OCI-LY7 (cell line): ENCODE measurements at regions not wholly inside any gene's neighbourhood (a gene's known extent, or its start where the extent isn't known, plus 50 kb on each side); places are given as distances from the start of the nearest gene placed in this dataset.

Experiments used
- BruUV-seq: library from RNA; stranded (reverse); fragments of 400-500 nt; replicated peaks from 2 replicates; lab custom pipeline; 2021; lab: Mats Ljungman, UMichigan
- CTCF ChIA-PET: fragments of 300-600 bp; sonication (Branson Sonifier 250); formaldehyde crosslinking; loops from one replicate; lab custom pipeline; 2022; ENCODE audit warnings: antibody characterized with exemption; ENCODE audit not compliant: unreplicated experiment; lab: Charles Lee
- POLR2A ChIA-PET: fragments of 300-600 bp; sonication (Branson Sonifier 250); formaldehyde crosslinking; loops from one replicate; lab custom pipeline; 2022; ENCODE audit warnings: antibody characterized with exemption; lab: Charles Lee
- DNase-seq: peaks from one replicate; pipeline ENCODE4 v3.0.0-alpha.2; 2015; ENCODE audit warnings: low spot score
- H2AFZ ChIP-seq: fragments of 200-600 bp; sonication (generic), shearing (Covaris generic); 2 replicates; pipeline ENCODE4 v1.6.1; 2014; ENCODE audit warnings: mild to moderate bottlenecking, antibody characterized with exemption, low read length, moderate library complexity
- H3K27ac ChIP-seq: fragments of 200-600 bp; sonication (generic); 2 replicates; pipeline ENCODE4 v1.5.1; 2014; ENCODE audit warnings: mixed run types, low read depth, mild to moderate bottlenecking, moderate library complexity, low read length, inconsistent platforms; ENCODE audit not compliant: poor library complexity, severe bottlenecking
- H3K36me3 ChIP-seq: fragments of 200-600 bp; sonication (generic); 2 replicates; pipeline ENCODE4 v1.6.1; 2014; ENCODE audit warnings: mild to moderate bottlenecking, antibody characterized with exemption, low read length, moderate library complexity, mixed read lengths; ENCODE audit not compliant: insufficient read depth
- H3K4me1 ChIP-seq: fragments of 200-600 bp; sonication (generic); 2 replicates; pipeline ENCODE4 v1.5.1; 2014; ENCODE audit warnings: mild to moderate bottlenecking, low read length; ENCODE audit not compliant: insufficient read depth, poor library complexity, severe bottlenecking
- H3K4me2 ChIP-seq: fragments of 200-600 bp; sonication (generic); 2 replicates; pipeline ENCODE4 v1.6.1; 2014; ENCODE audit warnings: mild to moderate bottlenecking, low read length
- H3K4me3 ChIP-seq: fragments of 200-600 bp; sonication (generic); 2 replicates; pipeline ENCODE4 v1.5.1; 2014; ENCODE audit warnings: mild to moderate bottlenecking, low read depth, low read length; ENCODE audit not compliant: poor library complexity, severe bottlenecking
- H3K79me2 ChIP-seq: fragments of 200-600 bp; sonication (generic); 2 replicates; pipeline ENCODE4 v1.6.1; 2016; ENCODE audit warnings: low read depth, mild to moderate bottlenecking, low read length, moderate library complexity, mixed read lengths; ENCODE audit not compliant: insufficient read depth
- H3K9me2 ChIP-seq: fragments of 200-600 bp; sonication (generic); 2 replicates; pipeline ENCODE4 v1.6.1; 2016; ENCODE audit warnings: mild to moderate bottlenecking, low read length, mixed read lengths; ENCODE audit not compliant: insufficient read depth
- H3K9me3 ChIP-seq: fragments of 200-600 bp; sonication (generic); 2 replicates; pipeline ENCODE4 v1.6.1; 2014; ENCODE audit warnings: mild to moderate bottlenecking, mixed run types, low read length, mixed read lengths
- H4K20me1 ChIP-seq: fragments of 200-600 bp; sonication (generic); 2 replicates; pipeline ENCODE4 v1.6.1; 2014; ENCODE audit warnings: mild to moderate bottlenecking, antibody characterized with exemption, low read length, moderate library complexity, mixed read lengths; ENCODE audit not compliant: insufficient read depth
- EZH2phosphoT487 ChIP-seq: fragments of 200-600 bp; sonication (generic); IDR thresholded peaks from 2 replicates; pipeline ENCODE4 v1.6.1; 2018; ENCODE audit warnings: low read depth, borderline replicate concordance, mild to moderate bottlenecking, mixed run types, antibody characterized with exemption, low read length, moderate library complexity, mixed read lengths
- intact Hi-C: fragments of 100-400 bp; cut with micrococcal nuclease; formaldehyde crosslinking; loops from one replicate; pipeline ENCODE4 v1.10.0; 2022; ENCODE audit not compliant: unreplicated experiment
- TF ChIP-seq, protein P1 (sequence below): fragments of 200-600 bp; sonication (generic); conservative IDR thresholded peaks from 2 replicates; pipeline ENCODE4 v1.5.1; 2014; ENCODE audit warnings: mild to moderate bottlenecking, antibody characterized with exemption, low read length, moderate library complexity, mixed read lengths

DNA sequence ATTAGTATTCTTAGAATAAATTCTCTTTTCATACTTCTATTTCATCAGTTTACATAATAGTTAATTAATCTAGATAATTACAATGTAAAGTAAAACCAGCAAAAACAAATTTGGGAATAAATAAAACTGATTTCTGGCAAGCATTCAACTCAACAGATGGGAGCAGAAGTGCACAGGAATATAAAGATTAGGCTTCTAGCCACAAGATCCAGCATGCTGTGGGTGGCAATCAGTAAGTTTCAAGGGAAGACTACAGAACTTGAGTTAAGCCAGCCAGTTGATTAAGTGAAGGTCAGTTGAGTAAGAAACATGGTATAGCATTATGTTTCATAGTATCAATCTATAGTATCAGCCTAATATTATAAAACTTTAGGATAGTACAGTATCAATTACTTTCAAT, 324.2 kb upstream of the AADAT start:
- Histone ChIP-seq H3K9me3 (no peaks in the 10 kb centered on the region), H3K4me3 (no peak overlapping the region), H2AFZ (no peak overlapping the region), H3K4me2 (no peak overlapping the region), H4K20me1 (no peaks in the 10 kb centered on the region), H3K9me2 (no peaks in the 10 kb centered on the region), H3K79me2 (no peaks in the 10 kb centered on the region), H3K27ac (no peak overlapping the region), H3K36me3 (no peaks in the 10 kb centered on the region), H3K4me1 (no peaks in the 10 kb centered on the region)
- BruUV-seq, result no TSS peak
- intact Hi-C loops, result no loop called here
- CTCF ChIA-PET, result no interaction called here
- no peak for TF ChIP-seq EZH2phosphoT487
- TF ChIP-seq, protein P1, sequence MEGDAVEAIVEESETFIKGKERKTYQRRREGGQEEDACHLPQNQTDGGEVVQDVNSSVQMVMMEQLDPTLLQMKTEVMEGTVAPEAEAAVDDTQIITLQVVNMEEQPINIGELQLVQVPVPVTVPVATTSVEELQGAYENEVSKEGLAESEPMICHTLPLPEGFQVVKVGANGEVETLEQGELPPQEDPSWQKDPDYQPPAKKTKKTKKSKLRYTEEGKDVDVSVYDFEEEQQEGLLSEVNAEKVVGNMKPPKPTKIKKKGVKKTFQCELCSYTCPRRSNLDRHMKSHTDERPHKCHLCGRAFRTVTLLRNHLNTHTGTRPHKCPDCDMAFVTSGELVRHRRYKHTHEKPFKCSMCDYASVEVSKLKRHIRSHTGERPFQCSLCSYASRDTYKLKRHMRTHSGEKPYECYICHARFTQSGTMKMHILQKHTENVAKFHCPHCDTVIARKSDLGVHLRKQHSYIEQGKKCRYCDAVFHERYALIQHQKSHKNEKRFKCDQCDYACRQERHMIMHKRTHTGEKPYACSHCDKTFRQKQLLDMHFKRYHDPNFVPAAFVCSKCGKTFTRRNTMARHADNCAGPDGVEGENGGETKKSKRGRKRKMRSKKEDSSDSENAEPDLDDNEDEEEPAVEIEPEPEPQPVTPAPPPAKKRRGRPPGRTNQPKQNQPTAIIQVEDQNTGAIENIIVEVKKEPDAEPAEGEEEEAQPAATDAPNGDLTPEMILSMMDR, result no peak
- POLR2A ChIA-PET, result no interaction called here
- DNase-seq, result no peak

DNA sequence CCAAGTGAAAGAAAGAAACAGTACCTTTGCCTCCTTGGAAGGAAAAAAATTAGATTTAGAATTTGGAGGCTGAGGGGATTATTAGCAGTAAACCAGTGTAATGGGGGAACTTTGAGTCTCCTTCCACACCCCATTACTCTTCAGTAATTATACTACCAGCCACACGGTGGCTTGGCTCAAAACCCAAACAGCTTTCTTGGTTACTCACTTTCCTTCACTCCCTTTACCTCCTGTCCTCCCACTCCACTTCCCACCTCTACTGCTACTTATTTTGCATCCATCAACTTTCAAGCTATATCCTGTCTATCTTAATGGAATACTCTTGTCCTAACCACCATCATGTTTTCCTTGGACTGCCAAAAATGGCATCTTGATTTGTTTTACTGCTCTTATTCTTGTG, 310.6 kb upstream of the AADAT start:
- BruUV-seq, result no TSS peak
- H3K4me1 ChIP-seq, result no peaks in the 10 kb centered on the region
- no peaks in the 10 kb centered on the region for H4K20me1 ChIP-seq
- H3K9me2 ChIP-seq, result no peaks in the 10 kb centered on the region
- DNase-seq, result no peak
- H3K4me3 ChIP-seq, result no peak overlapping the region
- ChIA-PET CTCF (no interaction called here), POLR2A (interaction anchor here (0.7 kb wide), 1 partner anchor 64 kb away, joined by 3 read pairs; no protein-coding TSS in a partner anchor)
- no peak overlapping the region for H2AFZ ChIP-seq
- H3K36me3 ChIP-seq, result no peaks in the 10 kb centered on the region
- intact Hi-C loops, result no loop called here
- no peak for TF ChIP-seq EZH2phosphoT487
- TF ChIP-seq, protein P1, result no peak
- no peak overlapping the region for H3K27ac ChIP-seq
- H3K9me3 ChIP-seq, result no peaks in the 10 kb centered on the region
- H3K79me2 ChIP-seq, result no peaks in the 10 kb centered on the region
- H3K4me2 ChIP-seq, result no peak overlapping the region

DNA sequence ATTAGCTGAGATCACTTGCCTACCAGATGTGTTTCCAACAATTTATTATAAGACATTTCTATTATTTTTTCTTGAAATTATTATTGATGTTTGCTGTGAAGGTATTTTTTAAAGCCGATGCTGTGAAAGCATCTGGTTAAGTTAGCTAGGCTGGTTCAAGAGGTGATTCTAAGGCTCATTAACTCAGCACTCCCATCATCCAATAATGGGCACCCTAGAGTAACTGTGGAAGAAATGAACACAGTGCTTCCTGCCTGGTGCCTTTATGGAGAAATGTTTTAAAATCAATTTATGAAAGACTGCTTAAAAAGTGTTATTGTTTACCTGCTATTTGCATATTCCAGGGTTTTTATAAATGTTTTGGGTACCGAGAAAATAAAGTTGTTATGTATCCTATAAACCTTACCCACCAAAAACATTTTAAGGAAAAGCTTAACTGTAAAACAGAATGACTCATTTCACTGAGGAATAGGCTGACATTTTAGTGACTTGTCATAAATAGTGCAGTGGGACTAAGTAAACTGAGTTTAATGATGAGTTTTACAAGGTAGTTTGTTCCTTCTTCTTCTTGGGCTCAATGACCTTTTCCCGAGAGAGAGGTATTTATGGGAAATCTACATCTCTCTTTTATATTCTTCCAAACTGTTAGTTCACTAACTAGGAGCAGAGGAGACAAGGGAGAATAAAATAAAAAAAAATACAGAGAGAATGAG, 310.0 kb upstream of the AADAT start:
- DNase-seq, result no peak
- H3K4me1 ChIP-seq, result no peaks in the 10 kb centered on the region
- CTCF ChIA-PET, result no interaction called here
- H3K27ac ChIP-seq, result no peak overlapping the region
- POLR2A ChIA-PET, result interaction anchor here (0.6 to 0.7 kb wide), 2 partner anchors 55 to 63 kb away, joined by 3 to 4 read pairs; no protein-coding TSS in a partner anchor
- no peaks in the 10 kb centered on the region for H3K36me3 ChIP-seq
- H3K4me3 ChIP-seq, result no peak overlapping the region
- no peaks in the 10 kb centered on the region for H3K9me3 ChIP-seq
- TF ChIP-seq, protein P1, result no peak
- TF ChIP-seq EZH2phosphoT487, result no peak
- H3K4me2 ChIP-seq, result no peak overlapping the region
- intact Hi-C loops, result no loop called here
- H2AFZ ChIP-seq, result no peak overlapping the region
- H4K20me1 ChIP-seq, result no peaks in the 10 kb centered on the region
- H3K9me2 ChIP-seq, result no peaks in the 10 kb centered on the region
- BruUV-seq, result no TSS peak
- no peaks in the 10 kb centered on the region for H3K79me2 ChIP-seq
